CD8-positive, alpha-beta memory T cell (primary cell): ENCODE measurements at regions not wholly inside any gene's neighbourhood (a gene's known extent, or its start where the extent isn't known, plus 50 kb on each side); places are given as distances from the start of the nearest gene placed in this dataset.

Experiments used
- CTCF ChIA-PET: fragments of 350-600 bp; sonication (Branson Sonifier 250); formaldehyde crosslinking; loops from one replicate; lab custom pipeline; 2021; ENCODE audit warnings: antibody characterized with exemption; lab: Charles Lee
- POLR2A ChIA-PET: fragments of 350-600 bp; sonication (Branson Sonifier 250); formaldehyde crosslinking; loops from one replicate; lab custom pipeline; 2021; ENCODE audit warnings: antibody characterized with exemption; lab: Charles Lee
- DNase-seq, 5 donors: peaks; one replicate each; pipeline versions ENCODE4 v3.0.0 to v3.0.0-alpha.2; 2020 to 2022; ENCODE audit warnings: mixed read lengths in 1 of 5
- H3K27ac ChIP-seq: one replicate; pipeline ENCODE4 v1.7.0; 2013; ENCODE audit warnings: low read depth, mild to moderate bottlenecking, low read length, moderate library complexity
- H3K27me3 ChIP-seq: 2 replicates; pipeline ENCODE4 v1.7.0; 2013; ENCODE audit warnings: low read length, mild to moderate bottlenecking; ENCODE audit not compliant: insufficient read depth, poor library complexity, severe bottlenecking
- H3K36me3 ChIP-seq: 2 replicates; pipeline ENCODE4 v1.7.0; 2013; ENCODE audit warnings: mild to moderate bottlenecking, low read length, moderate library complexity; ENCODE audit not compliant: insufficient read depth
- H3K4me1 ChIP-seq: 2 replicates; pipeline ENCODE4 v1.7.0; 2013; ENCODE audit warnings: mild to moderate bottlenecking, low read length, moderate library complexity; ENCODE audit not compliant: insufficient read depth
- H3K4me3 ChIP-seq: 2 replicates; pipeline ENCODE4 v1.7.0; 2013; ENCODE audit warnings: mild to moderate bottlenecking, low read length
- H3K9me3 ChIP-seq: 2 replicates; pipeline ENCODE4 v1.7.0; 2013; ENCODE audit warnings: mild to moderate bottlenecking, low read length
- H3K27ac Mint-ChIP-seq, 8 donors: one replicate each; pipeline ENCODE4 v1.8.0; 2020 to 2021; ENCODE audit warnings: mixed read lengths in 8 of 8, mild to moderate bottlenecking in 6 of 8, inconsistent platforms in 3 of 8, moderate library complexity in 3 of 8
- H3K27me3 Mint-ChIP-seq, 2 donors: one replicate each; pipeline ENCODE4 v1.8.0; 2020 to 2021; ENCODE audit warnings: mixed read lengths in 2 of 2, mild to moderate bottlenecking in 1 of 2, moderate library complexity in 1 of 2
- H3K36me3 Mint-ChIP-seq, 3 donors: one replicate each; pipeline ENCODE4 v1.8.0; 2020 to 2021; ENCODE audit warnings: mixed read lengths in 3 of 3, inconsistent platforms in 1 of 3, mild to moderate bottlenecking in 1 of 3
- H3K4me1 Mint-ChIP-seq, 3 donors: one replicate each; pipeline ENCODE4 v1.8.0; 2020 to 2021; ENCODE audit warnings: mixed read lengths in 3 of 3, inconsistent platforms in 1 of 3, mild to moderate bottlenecking in 1 of 3
- H3K4me3 Mint-ChIP-seq, 7 donors: one replicate each; pipeline ENCODE4 v1.8.0; 2020 to 2021; ENCODE audit warnings: mixed read lengths in 7 of 7, mild to moderate bottlenecking in 6 of 7, moderate library complexity in 4 of 7, inconsistent platforms in 2 of 7
- H3K9me3 Mint-ChIP-seq, 5 donors: one replicate each; pipeline ENCODE4 v1.8.0; 2020 to 2022; ENCODE audit warnings: mixed read lengths in 5 of 5, mild to moderate bottlenecking in 3 of 5, moderate library complexity in 2 of 5, inconsistent platforms in 1 of 5

DNA sequence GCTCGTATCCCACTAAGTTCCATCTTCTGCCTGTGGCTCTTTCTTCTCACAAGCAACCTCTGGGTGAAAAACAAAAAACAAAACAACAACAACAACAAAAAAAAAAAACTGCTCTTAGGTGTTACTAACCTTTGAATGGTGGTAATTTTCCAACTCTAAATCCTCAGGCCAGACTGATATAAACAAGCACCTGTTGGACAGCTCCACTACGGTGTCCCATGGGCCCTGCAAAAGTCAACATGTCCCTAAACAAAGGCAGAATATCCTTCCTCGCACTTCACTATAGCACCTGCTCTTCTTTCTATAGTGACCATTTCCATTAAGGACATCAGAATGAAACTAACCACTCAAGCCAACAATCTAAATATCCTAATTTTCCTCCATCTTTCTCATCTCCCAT lies 54.6 kb upstream of the PARM1 start:
- no peak overlapping the region for H3K4me3 Mint-ChIP-seq

DNA sequence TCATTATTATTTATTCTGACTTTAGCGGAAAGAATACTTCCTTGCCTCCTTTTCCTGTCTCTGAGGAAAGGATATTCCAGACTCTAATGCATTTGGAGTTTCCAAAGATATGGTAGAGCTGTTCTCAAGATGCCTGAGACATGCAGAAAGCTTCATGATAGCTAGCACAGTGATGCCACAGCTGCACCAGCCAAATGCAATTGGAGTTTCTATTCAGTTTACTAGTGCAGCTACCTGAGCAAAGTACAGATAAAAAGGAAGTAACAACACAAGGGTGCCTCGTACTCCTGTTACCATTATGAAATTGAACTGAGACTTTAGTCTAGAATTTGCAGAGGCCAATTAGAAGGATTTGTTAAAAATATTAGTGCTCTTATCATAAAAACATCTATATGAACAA lies 57.5 kb upstream of the PARM1 start:
- Histone ChIP-seq H3K9me3 (no peaks in the 10 kb centered on the region), H3K27me3 (no peaks in the 10 kb centered on the region), H3K36me3 (no peaks in the 10 kb centered on the region), H3K4me1 (no peaks in the 10 kb centered on the region), H3K4me3 (no peak overlapping the region), H3K27ac (no peak overlapping the region)
- Mint-ChIP-seq H3K27ac (no peak overlapping the region), H3K9me3 (no peaks in the 10 kb centered on the region), H3K27me3 (peaks cover 2 to 16% of the 10 kb centered on the region in 2 donors), H3K4me1 (no peaks in the 10 kb centered on the region), H3K4me3 (no peak overlapping the region), H3K36me3 (no peaks in the 10 kb centered on the region)
- CTCF ChIA-PET: no interaction called here
- no peak for DNase-seq
- POLR2A ChIA-PET: no interaction called here

More for the DNA sequence above, 54.6 kb upstream of the PARM1 start:
- no peak for DNase-seq
- Histone ChIP-seq H3K4me1 (no peaks in the 10 kb centered on the region), H3K36me3 (no peaks in the 10 kb centered on the region), H3K4me3 (no peak overlapping the region), H3K27me3 (no peaks in the 10 kb centered on the region), H3K9me3 (no peaks in the 10 kb centered on the region), H3K27ac (no peak overlapping the region)
- CTCF ChIA-PET: no interaction called here
- Mint-ChIP-seq H3K27ac (peak overlapping the region in 1 of 8 donors; percentile 2), H3K4me1 (no peaks in the 10 kb centered on the region), H3K9me3 (no peaks in the 10 kb centered on the region), H3K36me3 (no peaks in the 10 kb centered on the region), H3K27me3 (peaks cover 6 to 16% of the 10 kb centered on the region in 2 donors)
- POLR2A ChIA-PET: no interaction called here

DNA sequence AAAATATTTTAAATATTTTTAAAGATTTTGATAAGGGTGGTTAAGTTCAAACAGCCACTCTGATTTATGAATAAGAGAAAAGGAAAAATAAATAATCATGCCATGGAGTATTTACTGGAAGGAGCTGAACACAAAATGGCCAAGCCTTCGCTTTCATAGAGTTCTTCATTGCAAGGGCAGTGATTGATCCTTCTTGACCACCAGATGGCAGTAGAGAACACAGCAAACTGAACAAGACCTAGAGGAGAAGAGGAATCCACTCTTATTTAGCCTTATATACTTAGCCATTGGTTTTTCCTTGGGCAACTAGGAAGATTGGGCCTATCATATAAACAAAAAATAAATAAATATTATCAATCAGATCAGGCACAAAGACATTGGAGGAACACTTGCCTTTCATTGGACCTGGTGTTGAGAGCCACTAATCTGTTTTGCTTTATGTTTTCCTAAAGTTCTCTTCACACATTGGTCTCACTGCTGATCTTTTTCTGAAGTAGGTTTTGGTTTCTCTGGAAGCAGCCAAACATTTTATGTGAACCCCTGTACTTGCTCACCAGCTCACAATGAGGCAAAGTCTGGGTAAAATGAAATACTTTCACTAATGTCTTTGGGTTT lies 58.1 kb upstream of the PARM1 start:
- Mint-ChIP-seq H3K36me3 (no peaks in the 10 kb centered on the region), H3K9me3 (no peaks in the 10 kb centered on the region), H3K27ac (no peak overlapping the region), H3K4me3 (no peak overlapping the region), H3K27me3 (peaks cover 2 to 16% of the 10 kb centered on the region in 2 donors), H3K4me1 (no peaks in the 10 kb centered on the region)
- peak in 2 of 5 donors; percentile 14 to 30 for DNase-seq
- ChIA-PET POLR2A (no interaction called here), CTCF (no interaction called here)
- no peaks in the 10 kb centered on the region for H3K27me3 ChIP-seq
- no peaks in the 10 kb centered on the region for H3K36me3 ChIP-seq
- no peak overlapping the region for H3K4me3 ChIP-seq
- H3K27ac ChIP-seq: no peak overlapping the region
- H3K9me3 ChIP-seq: no peaks in the 10 kb centered on the region
- H3K4me1 ChIP-seq: no peaks in the 10 kb centered on the region

DNA sequence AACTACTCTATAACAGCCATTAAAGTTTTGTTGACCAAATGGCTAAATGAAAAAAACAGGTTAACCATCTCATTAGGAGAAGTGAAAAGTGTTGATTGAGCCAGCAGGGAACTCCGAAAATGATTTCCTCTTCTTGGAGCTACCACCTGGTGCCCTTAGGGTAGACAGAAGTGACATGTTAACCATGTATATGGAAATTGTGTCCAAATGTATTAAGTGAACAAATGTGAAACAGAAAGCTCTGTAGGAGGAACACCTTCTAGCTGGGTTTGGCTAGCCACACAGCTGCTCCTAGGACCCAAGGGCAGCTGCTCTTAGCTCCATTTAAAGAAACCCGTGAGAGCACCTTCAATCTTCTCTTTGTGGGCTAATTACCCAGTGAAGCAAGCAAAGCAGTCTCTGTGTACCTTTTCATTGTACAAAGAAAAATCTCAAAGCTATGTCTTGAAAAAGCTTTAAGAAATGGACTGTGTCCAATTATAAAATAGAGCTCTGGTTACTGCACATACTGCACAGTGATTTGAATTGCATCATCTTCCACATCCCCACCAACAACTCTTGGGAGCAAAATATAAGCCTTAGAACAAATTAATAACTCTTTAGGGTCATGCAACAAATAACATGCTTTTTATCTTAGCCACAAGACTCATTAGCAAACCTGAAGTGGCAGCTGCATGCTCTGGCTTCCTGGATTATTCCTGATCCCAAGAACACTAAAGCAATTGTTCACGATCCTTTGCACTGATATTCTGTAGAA lies 59.2 kb upstream of the PARM1 start:
- H3K4me1 ChIP-seq: no peaks in the 10 kb centered on the region
- no peak overlapping the region for H3K4me3 Mint-ChIP-seq
- ChIA-PET POLR2A (no interaction called here), CTCF (interaction anchor here (1.1 kb wide), 1 partner anchor 974 kb away, joined by 3 read pairs; no protein-coding TSS in a partner anchor)
- no peak overlapping the region for H3K27ac Mint-ChIP-seq
- no peaks in the 10 kb centered on the region for H3K4me1 Mint-ChIP-seq
- no peak for DNase-seq
- no peaks in the 10 kb centered on the region for H3K9me3 ChIP-seq
- H3K9me3 Mint-ChIP-seq: no peaks in the 10 kb centered on the region
- no peaks in the 10 kb centered on the region for H3K27me3 ChIP-seq
- peaks cover 2 to 12% of the 10 kb centered on the region in 2 donors for H3K27me3 Mint-ChIP-seq
- no peaks in the 10 kb centered on the region for H3K36me3 Mint-ChIP-seq
- H3K27ac ChIP-seq: no peak overlapping the region
- H3K4me3 ChIP-seq: no peak overlapping the region
- no peaks in the 10 kb centered on the region for H3K36me3 ChIP-seq

DNA sequence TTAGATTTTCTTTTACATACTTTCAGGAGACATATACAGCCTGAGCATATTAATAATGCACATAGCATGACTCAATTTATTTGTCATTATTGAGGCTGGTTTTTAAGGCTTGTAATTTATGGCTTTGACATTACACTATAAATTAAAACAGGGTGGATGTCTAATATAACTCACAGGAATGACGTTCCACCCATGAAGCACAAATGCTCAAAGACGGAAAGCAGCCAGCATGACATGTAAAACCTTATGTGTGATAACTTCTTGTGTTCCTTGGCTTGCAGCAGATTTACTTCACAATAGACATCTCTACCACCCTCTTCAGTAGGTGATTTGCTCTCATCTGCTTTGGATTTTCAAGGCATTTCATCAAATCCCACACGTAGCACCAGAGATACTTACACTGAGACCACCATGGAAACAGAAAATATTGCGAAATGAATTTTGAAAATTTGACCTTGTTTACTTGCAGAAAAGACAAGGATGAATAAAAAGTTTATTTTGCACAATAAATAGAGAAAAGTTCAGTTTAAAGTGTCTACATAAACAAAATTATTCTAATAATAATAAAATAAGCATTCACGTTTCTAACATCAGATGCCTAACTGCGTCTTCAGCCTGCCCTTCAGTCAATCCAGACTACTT lies 64.7 kb upstream of the BTC start:
- no peaks in the 10 kb centered on the region for H3K27me3 ChIP-seq
- H3K9me3 Mint-ChIP-seq: peaks cover 0 to 3% (median 1%) of the 10 kb centered on the region in 5 donors
- ChIA-PET POLR2A (no interaction called here), CTCF (no interaction called here)
- H3K4me1 ChIP-seq: no peaks in the 10 kb centered on the region
- no peaks in the 10 kb centered on the region for H3K9me3 ChIP-seq
- no peaks in the 10 kb centered on the region for H3K36me3 ChIP-seq
- H3K4me1 Mint-ChIP-seq: no peaks in the 10 kb centered on the region
- H3K27ac Mint-ChIP-seq: no peak overlapping the region
- DNase-seq: no peak
- no peak overlapping the region for H3K4me3 Mint-ChIP-seq
- peaks cover 0 to 1% of the 10 kb centered on the region in 2 donors for H3K27me3 Mint-ChIP-seq
- H3K4me3 ChIP-seq: no peak overlapping the region
- no peaks in the 10 kb centered on the region for H3K36me3 Mint-ChIP-seq
- no peak overlapping the region for H3K27ac ChIP-seq

DNA sequence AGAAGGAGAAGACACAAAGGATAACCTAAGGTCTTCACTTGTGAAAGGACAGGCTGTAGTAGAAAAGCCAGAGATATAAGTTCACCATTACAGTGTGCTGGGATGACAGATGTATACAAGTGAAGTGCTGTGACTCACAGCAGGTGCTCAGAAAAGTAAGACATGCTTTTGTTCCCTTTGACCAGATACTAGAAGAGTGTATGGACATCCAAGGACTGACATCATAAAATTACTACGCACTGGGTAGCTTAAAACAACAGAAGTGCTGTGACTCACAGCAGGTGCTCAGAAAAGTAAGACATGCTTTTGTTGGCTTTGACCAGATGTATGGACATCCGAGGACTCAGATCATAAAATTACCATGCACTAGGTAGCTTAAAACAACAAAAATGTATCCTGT lies 61.6 kb upstream of the BTC start:
- CTCF ChIA-PET: no interaction called here
- no peaks in the 10 kb centered on the region for H3K36me3 Mint-ChIP-seq
- no peak overlapping the region for H3K27ac Mint-ChIP-seq
- no peaks in the 10 kb centered on the region for H3K4me1 ChIP-seq
- H3K36me3 ChIP-seq: no peaks in the 10 kb centered on the region
- DNase-seq: no peak
- H3K27me3 ChIP-seq: no peaks in the 10 kb centered on the region
- H3K4me3 Mint-ChIP-seq: no peak overlapping the region
- no peak overlapping the region for H3K27ac ChIP-seq
- no peak overlapping the region for H3K4me3 ChIP-seq
- POLR2A ChIA-PET: no interaction called here
- no peaks in the 10 kb centered on the region for H3K9me3 ChIP-seq
- peaks cover 0 to 2% of the 10 kb centered on the region in 2 donors for H3K27me3 Mint-ChIP-seq
- peaks cover 0 to 2% (median 0%) of the 10 kb centered on the region in 5 donors for H3K9me3 Mint-ChIP-seq
- H3K4me1 Mint-ChIP-seq: no peaks in the 10 kb centered on the region

DNA sequence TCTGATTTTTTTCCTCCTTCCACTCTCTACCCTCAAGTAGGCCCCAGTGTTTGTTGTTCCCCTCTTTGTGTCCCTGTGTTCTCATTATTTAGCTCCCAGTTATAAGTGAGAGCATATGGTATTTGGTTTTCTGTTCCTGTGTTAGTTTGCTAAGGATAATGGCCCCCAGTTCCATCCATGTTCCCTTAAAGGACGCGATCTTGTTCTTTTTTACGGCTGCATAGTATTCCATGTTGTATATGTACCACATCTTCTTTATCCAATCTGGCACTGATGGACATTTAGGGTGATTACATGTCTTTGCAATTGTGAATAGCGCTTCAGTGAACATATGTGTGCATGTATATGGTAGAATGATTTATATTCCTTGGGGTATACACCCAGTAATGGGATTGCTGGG lies 54.5 kb upstream of the BTC start:
- H3K27me3 Mint-ChIP-seq: peaks cover 0 to 2% of the 10 kb centered on the region in 2 donors
- CTCF ChIA-PET: no interaction called here

DNA sequence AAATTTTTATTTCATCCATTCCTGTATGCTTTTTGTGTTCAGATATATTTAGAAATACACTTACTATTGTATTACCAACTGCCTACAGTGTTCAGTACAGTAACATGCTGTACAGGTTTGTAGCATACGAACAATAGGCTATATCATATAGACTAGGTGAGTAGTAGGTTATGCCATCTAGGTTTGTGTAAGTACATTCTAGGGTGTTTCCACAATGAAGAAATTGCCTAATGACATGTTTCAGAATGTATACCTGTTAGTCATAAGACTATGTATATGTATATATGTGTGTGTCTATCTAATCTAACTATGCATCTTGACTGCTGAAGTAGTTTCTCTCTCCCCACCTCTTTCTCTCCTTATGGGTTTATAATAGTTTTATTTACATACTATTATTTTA lies 51.5 kb upstream of the BTC start:
- Histone ChIP-seq H3K9me3 (no peaks in the 10 kb centered on the region), H3K27ac (no peak overlapping the region), H3K4me3 (no peak overlapping the region), H3K4me1 (no peaks in the 10 kb centered on the region), H3K36me3 (no peaks in the 10 kb centered on the region), H3K27me3 (no peaks in the 10 kb centered on the region)
- Mint-ChIP-seq H3K27ac (no peak overlapping the region), H3K27me3 (no peaks in the 10 kb centered on the region), H3K36me3 (no peaks in the 10 kb centered on the region), H3K9me3 (peaks cover 0 to 10% (median 0%) of the 10 kb centered on the region in 5 donors), H3K4me1 (no peaks in the 10 kb centered on the region), H3K4me3 (no peak overlapping the region)
- ChIA-PET CTCF (no interaction called here), POLR2A (no interaction called here)
- no peak for DNase-seq

More for the DNA sequence above, 54.5 kb upstream of the BTC start:
- Mint-ChIP-seq H3K4me1 (no peaks in the 10 kb centered on the region), H3K4me3 (no peak overlapping the region), H3K36me3 (no peaks in the 10 kb centered on the region), H3K9me3 (peaks cover 0 to 10% (median 0%) of the 10 kb centered on the region in 5 donors), H3K27ac (no peak overlapping the region)
- POLR2A ChIA-PET: no interaction called here
- Histone ChIP-seq H3K36me3 (no peaks in the 10 kb centered on the region), H3K27ac (no peak overlapping the region), H3K9me3 (no peaks in the 10 kb centered on the region), H3K4me3 (no peak overlapping the region), H3K4me1 (no peaks in the 10 kb centered on the region), H3K27me3 (no peaks in the 10 kb centered on the region)
- DNase-seq: no peak
